HG03025 (cell line): ENCODE measurements at regions not wholly inside any gene's neighbourhood (a gene's known extent, or its start where the extent isn't known, plus 50 kb on each side); places are given as distances from the start of the nearest gene placed in this dataset.
"Not testable (repeated sequence)": the region's sequence is repeated elsewhere in the genome, so short reads cannot be mapped to it uniquely, and the experiment has no call there.

Source experiments
- ATAC-seq: cut with Tn5 transposase; IDR thresholded peaks from one replicate; pipeline ENCODE4 v1.9.1; 2021; ENCODE audit warnings: mild to moderate bottlenecking, moderate library complexity; ENCODE audit not compliant: unreplicated experiment, low FRiP score

- ATAC-seq, result no peak
Measured at GRCh38 chr17:62206550-62206949, 141.5 kb upstream of the MED13 start.

GRCh38 chr17:62197156-62197555, 132.1 kb upstream of the MED13 start:
- ATAC-seq, result not testable (repeated sequence)

- ATAC-seq, result not testable (repeated sequence)
Measured at GRCh38 chr17:62196587-62196986, 131.5 kb upstream of the MED13 start.

- ATAC-seq, result no peak
Measured at GRCh38 chr17:62194401-62194800, 129.3 kb upstream of the MED13 start.

DNA sequence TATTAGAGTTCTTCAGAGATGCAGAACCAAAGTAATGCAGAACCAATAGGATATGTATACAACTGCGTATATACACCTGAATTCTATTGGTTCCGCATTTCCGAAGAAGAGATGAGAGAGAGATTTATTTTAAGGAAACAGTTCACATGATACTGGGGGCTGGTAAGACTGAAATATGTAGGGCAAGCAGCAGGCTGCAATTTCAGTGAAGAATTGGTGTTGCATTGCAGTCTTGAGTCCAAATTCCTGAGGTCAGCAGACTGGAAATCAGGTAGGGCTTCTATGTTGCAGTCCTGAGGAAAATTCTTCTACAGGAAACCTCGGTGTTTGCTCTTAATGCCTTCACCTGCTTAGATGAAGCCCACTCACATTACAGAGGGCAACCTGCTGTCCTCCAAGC, 128.2 kb upstream of the MED13 start:
- ATAC-seq, result no peak

- ATAC-seq, result no peak
Measured at GRCh38 chr17:62191390-62192361, 126.6 kb upstream of the MED13 start.

GRCh38 chr17:62189377-62189776, 124.3 kb upstream of the MED13 start:
- ATAC-seq, result no peak

GRCh38 chr17:62188713-62189112, 123.6 kb upstream of the MED13 start:
- ATAC-seq, result no peak

DNA sequence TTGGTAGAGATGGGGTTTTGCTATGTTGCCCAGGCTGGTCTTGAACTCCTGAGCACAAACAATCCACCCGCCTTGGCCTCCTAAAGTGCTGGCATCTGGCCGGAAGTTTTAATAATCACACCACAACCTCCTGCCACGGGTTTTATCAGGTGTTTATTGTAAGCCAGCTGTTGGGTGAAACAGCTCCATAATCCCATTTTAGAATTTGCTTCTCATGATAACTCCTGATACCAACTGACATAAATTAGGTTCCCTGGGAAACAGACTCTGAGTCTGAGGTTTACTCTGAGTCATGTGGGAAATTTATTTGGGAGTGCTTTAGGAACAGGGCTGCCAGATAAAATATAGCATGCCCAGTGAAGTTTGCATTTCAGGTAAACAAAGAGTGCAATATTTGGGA, 122.6 kb upstream of the MED13 start:
- no peak for ATAC-seq

- no peak for ATAC-seq
Measured at GRCh38 chr17:62186841-62187240, 121.8 kb upstream of the MED13 start.

DNA sequence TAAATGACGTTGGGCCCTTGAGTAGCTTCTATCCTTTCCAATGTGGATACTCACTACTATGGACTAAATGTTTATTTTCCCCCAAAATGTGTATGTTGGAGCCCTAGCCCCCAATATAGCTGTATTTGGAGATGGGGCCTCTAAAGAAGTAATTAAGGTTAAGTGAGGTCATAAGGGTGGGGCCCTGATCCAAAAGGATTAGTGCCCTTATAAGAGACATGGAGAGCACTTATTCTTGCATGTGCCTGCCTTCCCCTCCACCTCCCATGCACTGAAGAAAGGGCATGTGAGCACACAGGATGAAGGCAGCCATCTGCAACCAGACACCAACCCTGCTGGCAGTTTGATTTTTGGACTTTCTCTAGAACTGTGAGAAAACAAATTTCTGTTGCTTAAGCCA, 115.7 kb upstream of the MED13 start:
- ATAC-seq, result no peak

GRCh38 chr17:62179525-62180161, 114.6 kb upstream of the MED13 start:
- no peak for ATAC-seq

GRCh38 chr17:62178579-62178978, 113.5 kb upstream of the MED13 start:
- no peak for ATAC-seq

- no peak for ATAC-seq
Measured at GRCh38 chr17:62172492-62173291, 107.6 kb upstream of the MED13 start.

GRCh38 chr17:62167076-62167475, 102.0 kb upstream of the MED13 start:
- ATAC-seq, result no peak

DNA sequence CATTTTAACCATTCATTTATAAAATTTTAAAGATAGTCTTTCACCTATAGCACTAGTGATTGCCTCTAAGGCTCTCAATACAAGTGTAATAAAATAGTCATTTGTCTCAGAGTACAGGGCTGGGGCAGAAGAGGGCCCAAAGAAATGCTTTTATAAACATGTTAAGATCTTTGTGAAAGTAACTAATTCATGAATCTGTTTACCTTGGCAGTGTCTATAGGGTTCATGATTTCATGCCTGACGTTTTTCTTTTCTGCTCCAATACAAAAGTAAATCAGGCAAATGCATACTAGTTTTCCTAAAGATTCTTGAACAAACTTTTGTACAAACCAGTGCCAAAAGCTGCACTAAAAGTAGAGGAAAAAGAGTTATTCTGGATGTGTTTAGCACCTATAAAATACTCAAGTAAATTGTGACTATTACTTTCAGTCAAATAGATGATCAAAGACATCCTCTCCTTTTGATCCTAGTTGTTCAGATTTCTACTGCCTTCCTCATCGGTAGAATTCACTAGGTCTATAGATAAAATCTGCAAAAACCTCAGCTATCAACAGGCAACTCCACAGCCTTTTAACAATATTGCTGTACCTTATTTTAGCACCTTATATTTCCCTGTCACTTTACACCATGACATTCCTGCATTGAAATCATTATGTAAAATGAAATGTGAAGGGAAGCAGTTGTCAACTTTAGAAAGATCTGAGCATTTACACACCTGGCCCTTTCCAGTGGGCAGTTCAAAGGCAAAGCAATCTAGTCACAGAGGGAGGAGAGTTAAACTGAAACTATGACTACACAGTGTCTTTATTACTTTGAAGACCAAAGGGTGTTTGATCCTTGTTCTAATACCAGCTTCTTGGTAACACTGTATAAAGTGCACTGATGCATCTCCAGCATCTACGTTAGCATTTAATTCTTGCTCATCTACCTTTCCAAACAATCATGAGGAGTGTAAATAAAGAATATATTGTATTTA, 100.0 kb upstream of the MED13 start:
- no peak for ATAC-seq

GRCh38 chr17:62163847-62164246, 98.8 kb upstream of the MED13 start:
- ATAC-seq, result no peak

DNA sequence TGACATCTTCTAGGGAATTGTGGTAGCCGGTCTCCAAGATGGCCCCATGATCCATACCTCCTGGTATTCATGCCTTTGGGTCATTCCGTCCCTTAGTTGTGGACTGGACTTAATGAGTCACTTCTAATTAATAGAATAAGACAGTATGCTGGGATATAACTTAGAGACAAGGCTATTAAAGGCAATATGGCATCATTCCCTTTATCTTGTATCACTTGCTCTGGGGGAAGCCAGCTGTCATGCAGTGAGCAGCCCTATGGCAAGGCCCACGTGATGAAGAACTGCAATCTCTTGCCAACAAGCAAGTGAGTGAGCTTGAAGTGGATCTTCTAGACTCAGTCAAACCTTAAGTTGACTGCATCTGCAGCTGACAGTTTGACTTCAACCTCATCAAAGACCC, 97.8 kb upstream of the MED13 start:
- ATAC-seq, result no peak

GRCh38 chr17:62161405-62162148, 96.5 kb upstream of the MED13 start:
- no peak for ATAC-seq
